ENCODE measurements at regions not wholly inside any gene's neighbourhood (a gene's known extent, or its start where the extent isn't known, plus 50 kb on each side); places are given as distances from the start of the nearest gene placed in this dataset.

DNA sequence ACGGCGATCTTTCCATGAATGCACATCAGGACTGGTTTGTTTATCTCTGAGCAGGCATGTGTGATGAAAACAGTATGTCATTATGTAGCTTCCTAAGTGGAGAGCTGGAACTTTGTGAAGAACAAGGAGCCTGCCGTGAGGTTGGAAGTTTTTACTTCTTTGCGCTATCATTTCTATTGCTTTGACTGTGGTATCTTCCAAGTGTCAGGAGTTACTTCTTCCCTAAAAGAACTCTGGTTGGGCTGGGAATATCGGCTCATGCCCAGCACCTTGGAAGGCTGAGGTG, 167.4 kb upstream of the AHR start:
- no peak for DNase-seq (ENCODE audit: low spot score)

DNA sequence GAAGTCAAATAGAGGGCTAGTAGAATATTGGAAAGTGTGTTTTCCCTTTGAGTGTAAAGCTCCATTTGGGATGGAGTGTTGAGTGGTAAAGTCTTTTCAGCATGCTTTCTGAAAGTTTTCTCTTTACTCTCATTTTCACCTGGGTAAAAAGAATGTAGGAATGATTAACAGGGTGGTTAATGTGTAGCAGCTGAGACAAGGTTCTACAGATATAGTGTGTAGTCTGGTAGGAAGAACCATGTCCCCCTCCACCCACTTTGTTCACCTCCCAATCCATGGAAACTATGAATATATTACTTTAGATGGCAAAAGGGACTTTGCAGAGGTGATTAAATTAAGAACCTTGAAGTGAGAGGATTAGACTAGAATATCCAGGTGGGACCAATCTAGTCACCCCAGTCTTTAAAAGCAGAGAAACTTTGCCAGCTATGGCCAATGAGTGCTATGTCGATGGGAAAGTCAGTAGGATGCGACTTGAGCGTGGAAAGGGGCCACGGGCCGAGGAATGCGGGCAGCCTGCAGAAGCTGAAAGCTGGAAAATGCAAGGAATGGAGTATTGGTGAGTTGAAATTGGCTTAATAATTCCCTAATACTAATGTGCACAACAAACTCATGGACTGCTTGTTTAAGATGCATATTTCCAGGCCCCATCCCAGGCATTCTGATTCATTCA, 166.3 kb upstream of the AHR start:
- DNase-seq (ENCODE audit: low spot score): no peak

DNA sequence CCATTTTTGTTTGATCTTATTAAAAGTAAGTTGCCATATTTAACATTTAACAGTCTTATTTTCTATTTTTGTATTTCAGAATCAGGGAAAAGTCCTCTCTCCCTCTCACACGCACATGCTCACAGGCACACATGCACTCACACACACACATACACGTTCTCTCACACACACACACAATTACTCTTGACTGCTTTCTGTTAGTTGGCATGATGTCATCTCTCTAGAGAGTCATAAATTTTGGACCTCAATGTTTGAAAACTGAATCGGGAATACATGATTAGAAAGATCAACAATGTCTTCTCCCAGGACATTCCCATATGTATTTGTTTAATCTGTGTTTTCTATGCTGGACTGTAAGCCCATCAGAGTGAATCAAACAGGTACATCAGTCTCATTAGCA, 165.7 kb upstream of the AHR start:
- no peak for DNase-seq (ENCODE audit: low spot score)

DNA sequence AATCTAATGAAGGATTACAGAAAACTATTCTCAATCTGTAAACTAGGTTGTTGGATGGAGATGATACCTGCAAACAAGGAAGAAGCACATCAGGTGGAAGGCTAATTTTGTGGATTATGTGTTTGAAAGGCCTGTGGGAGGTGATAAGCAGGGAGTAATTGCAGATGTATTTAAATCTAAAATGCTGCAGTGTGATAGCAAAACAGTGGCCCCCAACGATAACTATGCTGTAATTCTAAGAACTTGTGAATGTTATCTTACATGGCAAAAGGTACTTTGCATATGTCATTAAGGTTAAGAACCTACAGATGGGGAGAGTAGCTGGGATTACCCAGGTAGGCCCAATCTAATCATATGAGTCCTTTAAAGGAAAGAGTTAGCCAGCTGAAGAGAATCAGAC, 164.5 kb upstream of the AHR start:
- no peak for DNase-seq (ENCODE audit: low spot score)

DNA sequence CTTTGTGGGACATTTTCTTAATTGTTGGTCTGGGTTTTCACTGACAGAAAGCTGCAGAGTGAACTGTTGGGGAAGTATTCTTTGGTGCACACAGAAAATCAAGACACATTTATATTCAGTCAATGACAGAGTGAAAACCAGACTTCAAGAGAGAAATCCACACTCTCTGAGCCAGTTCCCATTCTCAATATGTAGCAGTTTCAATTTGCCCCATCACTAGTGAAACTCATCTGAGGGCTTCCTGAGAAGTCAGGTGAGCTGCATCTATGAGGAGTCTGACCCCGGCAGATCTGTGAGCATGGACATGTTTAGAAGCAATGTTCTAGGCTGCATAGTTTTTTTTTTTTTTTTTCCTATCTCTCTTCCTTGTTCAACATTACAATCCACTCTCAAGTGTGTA, 163.7 kb upstream of the AHR start:
- DNase-seq (ENCODE audit: low spot score): no peak

DNA sequence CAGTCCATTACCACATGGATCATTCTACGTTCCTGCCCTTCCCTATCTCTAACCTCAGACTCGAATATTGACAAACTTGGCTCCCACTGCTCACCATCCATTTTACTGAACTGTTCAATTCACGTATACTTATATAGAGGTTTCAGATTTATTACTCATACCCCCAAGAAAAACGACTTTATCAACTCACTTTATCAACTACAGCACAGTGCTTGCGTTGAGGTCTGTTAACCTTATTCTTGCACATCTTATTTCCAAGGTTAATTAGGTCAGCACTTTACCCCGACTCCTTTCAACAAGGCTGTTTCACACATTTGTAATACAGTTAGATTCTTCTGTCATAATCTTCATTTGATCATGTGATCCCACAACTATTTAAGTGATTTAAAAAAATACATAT, 162.3 kb upstream of the AHR start:
- DNase-seq (ENCODE audit: low spot score): no peak

DNA sequence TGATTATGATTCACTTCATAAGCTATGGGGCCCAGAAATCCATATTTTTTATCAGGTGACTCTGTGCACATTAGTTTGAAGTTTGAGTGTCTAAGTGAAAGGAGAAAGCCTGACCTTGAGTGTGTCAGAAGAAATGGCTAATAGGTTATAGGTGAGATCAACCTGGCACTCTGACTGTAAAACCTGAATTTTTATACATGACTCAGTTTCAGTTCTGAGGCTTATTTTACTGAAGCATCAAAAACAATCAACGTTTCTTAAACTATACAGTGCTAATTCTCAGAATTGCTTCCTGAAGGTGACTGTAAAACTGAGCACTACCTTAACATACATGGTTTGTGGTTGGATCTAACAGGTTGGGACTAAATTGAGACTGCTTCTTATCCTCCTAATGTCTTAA, 159.4 kb upstream of the AHR start:
- DNase-seq (ENCODE audit: low spot score): no peak

DNA sequence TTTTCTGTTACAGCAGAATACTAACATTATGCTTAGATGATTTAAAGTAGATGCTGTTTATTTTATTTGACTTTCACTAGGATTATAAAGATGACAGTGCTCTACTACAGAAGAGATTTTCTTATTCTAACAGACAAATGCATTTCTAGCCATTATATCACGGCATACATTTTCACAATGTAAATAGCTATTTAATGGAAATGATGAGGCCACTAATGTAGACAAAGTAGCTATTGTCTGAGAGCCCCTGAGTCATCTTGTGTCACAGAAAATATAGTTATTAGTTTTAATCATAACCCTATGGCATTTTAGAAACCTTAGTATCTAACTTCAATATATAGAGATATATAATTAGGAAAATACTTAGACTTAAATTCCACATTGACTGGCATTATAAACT, 158.0 kb upstream of the AHR start:
- peak; percentile 17 for DNase-seq (ENCODE audit: low spot score)

DNA sequence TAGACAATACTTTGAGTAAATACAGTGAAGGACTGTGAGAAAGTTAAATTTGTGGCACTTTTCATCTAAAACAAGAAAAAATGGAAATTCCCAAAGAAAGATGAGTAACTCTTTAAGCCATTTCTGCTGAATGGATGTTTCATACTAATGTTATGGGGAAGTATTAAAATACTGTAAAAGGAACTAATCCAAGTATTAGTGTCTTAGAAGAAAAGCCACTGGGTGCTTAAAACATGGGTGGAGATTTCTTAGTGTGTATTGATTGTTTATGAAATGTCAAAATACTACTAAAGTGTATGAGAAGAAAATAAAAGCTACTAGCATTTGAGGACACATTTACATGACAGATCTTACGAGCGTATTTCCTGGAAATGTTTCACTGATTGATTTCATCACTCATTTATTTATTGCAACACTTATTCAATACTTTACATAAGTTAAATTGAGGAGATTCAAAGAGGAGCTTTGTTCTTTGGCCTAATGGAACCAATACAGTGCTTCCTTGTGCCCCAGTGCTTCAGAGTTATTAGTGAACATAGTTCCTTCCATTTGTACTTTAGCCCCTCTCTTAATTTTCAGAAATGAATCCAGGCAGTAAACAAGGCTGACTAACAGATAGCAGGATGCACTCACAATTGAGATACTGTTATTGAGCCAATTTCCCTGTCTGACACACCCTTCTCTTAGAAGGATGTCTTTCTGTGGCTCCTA, 155.5 kb upstream of the AHR start:
- DNase-seq (ENCODE audit: low spot score): no peak

DNA sequence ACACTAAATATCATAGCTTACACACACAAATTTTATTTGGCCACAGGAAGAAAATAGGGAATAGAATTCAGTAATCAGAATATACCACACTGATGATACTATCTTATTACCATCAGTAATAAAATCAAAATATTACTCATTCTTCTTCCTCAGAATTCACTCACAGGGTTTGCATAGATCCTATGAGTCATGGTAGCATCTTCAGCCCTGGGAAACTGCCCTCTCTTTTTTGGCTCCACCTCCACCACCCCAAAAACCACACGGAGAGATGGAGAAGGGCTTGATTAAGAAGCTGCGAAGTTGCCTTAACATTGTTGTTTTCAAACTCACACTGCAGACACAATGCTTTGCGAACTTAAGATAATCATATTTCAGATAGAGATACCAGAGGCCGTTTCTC, 154.1 kb upstream of the AHR start:
- no peak for DNase-seq (ENCODE audit: low spot score)

DNA sequence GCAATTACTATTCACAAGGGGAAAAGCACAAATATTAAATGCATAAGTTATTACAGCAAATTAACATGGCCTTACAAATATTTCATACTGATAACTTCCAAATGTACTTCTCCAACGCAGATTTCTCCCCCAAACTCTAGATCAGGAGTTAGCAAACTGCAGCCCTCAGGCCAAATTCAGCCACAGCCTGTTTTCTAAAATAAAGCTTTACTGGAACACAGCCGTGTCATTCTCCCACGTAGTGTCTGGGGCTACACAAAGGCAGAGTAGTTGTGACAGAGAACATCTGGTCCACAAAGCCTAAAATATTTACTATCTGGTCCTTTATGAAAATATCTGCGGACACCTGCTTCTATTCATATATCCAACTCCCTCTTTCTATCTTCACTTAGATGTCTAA, 151.8 kb upstream of the AHR start:
- DNase-seq (ENCODE audit: low spot score): no peak

DNA sequence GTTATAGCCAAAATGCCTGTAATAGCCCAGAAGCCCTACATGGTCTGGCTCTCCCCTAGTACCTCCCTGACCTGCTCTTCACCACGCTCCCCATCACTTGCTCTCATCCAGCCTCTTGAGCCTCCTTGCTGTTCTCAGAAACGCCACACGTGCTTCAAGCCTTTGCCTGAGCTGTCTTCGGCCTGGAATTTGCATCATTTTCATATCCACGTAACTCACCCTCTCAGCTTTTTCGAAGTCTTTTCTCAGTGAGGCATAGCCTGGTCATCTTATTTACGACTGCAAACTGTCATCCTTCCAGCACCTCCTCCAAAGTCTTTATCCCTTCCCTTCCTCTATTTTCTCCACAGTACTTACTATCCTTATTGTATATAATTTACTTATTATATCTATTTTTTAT, 151.0 kb upstream of the AHR start:
- no peak for DNase-seq (ENCODE audit: low spot score)

DNA sequence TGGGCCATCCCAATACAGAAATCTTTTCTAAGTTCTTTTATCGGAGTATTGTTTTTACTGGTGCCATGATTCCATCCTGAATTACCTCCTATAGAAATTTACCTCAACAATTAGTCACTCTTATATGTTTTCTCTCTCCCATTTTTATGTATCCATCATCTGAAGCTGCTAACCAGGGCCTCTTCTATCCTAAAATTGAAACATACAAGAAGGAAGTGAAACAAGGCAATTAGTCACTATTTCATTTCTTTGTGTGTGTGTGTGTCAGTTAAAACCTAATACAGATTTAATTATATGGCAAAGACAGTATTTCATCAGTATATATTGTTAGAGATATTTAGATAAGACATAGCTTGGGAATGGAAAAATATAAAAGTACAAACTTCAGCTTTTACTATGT, 148.4 kb upstream of the AHR start:
- no peak for DNase-seq (ENCODE audit: low spot score)

DNA sequence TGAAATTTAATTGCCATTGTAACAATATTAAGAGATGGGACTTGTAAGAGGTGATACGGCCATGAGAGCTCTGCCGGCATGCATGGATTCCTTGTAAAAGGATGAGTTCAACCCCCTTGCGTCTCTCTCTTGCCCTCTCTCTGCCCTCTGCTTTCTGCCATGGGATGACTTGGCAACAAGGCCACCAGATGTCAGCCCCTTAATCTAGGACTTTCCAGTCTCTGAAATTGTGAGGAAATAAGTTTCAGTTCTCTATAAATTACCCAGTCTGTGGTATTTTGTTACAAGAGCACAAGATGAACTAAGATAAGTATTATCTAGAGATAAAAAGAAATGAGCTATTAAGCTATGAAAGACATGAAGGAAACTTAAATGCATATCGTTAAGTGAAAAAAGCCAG, 145.7 kb upstream of the AHR start:
- no peak for DNase-seq (ENCODE audit: low spot score)

DNA sequence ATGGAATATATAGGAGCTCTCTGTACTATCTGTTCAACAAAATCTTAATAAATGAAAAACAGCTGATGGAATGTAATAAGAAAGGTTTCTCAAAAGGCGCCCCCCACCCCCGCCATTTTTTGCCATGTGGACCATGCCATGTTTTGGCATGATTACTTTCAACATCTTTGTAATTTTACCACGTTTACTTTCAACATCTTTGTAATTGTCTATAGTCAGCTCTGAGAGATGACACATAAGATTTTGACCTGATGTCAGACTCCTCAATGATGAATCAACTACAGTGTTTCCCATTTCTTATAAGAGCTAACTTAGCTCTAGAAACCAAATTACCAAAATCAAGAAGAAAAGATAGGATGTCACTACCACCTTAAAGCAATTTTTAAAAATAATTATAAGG, 144.9 kb upstream of the AHR start:
- no peak for DNase-seq (ENCODE audit: low spot score)

DNA sequence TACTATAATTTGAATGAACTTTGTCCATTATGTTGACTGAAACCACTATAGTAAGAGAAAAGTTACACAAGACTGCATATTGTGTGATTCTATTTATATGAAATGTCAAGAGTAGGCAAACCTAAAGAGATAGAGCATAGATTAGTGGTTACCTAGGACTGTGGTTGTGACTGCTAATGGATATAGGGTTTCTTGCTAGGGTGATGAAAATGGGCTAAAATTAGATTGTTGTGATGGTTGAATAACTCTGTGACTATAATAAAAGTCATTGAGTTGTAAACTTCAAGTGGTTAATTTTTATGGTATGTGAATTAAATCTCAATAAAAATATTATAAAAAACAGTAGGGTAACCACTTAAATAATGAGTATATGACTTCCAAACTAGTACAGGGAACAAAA, 142.9 kb upstream of the AHR start:
- DNase-seq (ENCODE audit: low spot score): no peak

DNA sequence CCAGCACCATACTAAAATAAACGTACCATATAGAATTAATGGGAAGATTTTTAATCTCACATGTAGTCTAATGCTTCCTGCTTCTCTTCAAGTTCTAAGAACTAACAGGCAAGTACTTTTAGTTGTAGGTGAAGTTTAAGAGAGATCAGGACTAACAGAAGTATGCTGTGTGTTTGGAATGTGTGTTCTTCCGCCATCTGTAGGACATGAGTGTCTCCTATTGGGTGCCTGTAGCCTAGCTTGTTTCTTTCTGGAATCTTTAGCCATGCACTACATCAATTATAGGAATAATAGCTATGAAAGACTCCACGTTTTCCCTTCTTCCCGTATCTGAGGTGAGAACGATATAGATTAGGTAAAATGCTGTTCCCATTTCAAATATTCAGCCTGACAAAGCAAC, 140.2 kb upstream of the AHR start:
- DNase-seq (ENCODE audit: low spot score): no peak

DNA sequence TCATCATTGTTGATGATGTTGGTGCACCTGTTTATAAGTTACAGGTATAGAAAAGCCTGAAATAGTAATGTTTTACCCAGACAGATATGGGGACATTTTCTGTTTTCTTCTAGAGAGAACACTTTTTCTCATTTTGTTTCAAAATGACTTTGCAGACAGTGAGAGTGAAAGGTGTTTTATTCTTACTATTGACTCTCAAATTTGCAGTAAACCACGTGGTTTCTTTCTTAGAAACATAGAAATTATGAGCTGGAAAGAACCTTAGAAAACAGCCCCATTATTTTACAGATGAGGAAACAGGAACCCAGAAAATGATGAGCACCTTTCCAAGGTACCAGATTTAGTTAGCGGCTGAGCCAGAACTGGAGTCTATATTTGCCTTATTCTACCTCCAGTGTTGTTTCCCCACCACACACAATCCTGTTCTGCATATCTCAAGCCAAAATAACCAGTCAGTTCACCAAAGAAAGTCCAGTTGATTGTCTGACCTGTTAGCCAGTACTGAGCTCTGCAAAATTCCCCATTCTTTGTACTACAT, 138.9 kb upstream of the AHR start:
- DNase-seq (ENCODE audit: low spot score): no peak

DNA sequence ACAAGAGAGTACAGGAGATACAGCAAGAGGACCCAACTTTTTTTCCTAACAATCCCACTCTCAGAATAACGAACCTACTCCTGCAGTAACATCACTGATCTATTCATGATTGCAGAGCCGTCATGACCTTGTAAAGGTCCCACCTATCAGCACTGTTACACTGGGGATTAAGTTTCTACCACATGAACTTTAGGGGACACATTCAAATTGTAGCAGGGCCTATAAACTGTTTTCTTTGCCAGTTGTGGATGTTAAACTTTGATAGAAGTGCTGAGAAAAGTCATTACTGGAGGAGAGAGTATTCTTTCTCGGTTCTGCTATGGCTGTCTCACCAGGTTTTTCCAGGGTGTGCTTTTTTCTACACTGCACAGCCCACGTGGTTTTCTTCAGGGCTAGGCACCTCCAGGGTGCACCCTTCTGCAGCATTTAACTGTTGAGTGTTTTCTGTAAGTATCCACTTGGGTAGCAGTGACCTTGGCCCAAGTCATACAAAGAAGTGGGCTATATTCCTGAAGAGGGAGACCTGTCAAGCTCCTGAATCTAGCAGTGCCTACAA, 131.6 kb upstream of the AHR start:
- no peak for DNase-seq (ENCODE audit: low spot score)

DNA sequence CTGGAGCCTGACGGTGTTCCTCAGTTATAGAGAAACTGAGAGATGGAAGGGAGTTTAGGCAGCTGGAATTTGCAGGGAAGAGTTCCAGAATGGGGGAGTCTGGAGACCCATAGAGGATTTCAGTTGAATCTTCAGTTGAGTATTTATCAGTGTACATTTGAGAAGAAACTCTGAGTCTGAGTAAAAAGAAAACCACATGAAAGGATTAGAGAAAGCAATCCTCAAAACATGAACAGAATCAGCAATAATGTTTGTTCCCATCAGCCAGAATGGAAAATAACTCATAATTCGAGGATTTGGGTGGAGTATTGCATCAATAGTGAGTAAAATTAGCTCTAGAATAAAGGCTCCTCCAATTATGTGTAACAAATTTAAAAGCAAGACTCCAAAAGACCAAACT, 130.0 kb upstream of the AHR start:
- no peak for DNase-seq (ENCODE audit: low spot score)

DNA sequence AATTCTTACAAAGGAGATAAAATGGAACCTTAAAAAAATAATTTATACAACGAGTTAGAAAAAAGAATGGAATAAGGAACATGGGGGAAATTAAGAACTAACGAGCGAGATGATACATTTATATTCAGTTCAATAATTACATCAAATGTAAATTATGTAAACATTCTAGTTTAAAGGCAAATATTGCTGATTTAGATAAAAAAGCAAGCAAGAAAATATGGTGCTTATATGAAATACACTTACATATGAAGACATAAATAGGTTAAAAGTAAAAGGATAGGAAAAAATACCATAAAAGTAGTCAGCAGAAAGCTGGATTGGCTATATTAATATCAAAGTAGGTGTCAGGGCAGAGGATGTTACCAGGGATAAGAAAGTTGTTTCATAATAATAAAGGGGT, 127.0 kb upstream of the AHR start:
- DNase-seq (ENCODE audit: low spot score): no peak

DNA sequence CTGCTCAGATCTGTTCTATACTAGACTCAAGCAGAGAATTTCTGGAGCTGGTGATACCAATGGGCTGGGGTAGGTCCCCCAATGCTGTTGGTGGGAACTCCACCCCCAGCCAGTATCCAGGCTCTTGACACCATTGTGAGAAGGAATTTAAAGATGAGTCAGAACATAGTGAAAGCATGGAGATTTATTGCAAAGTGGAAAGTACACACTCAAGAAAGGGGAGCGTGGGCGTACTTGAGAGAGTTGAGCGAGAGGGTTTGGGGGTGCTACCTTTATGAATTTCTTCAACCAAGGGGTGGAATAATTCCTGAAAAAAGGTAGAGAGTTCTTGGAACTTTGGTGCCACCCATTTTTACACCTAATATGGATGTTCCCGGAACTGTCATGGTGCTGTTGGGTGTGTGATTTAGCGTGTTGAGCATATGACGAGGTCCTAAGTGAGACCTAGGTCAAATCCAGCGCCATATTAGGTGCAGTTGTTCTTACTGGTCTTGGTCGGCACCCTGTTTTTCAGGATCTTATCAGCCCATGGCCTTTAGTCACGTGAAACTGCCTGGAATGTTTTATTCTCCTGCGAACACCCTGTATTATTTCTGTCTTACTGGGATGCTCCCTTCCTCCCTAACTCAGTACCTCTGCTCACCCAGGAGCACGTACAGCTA, 122.0 kb upstream of the AHR start:
- DNase-seq (ENCODE audit: low spot score): no peak

DNA sequence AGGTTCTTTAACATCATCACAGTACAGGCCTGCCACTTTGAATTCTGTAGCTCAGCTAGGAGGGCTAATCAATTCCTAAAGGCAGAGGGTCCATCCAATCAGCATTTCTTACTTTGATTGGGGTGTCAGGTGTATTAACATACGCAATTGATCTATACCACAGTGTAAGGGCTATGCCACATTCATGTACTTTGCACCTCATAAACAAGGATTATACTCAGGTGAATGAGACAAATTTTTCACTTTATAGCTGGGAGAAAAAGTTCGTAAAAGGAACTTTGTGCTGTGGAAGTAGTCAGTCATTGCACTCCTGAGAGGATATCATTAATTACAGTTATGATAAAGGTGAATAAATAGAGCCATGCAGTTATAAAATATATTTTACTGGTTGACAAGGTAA, 119.9 kb upstream of the AHR start:
- DNase-seq (ENCODE audit: low spot score): no peak
